HuH-7.5 (cell line): ENCODE measurements at regions not wholly inside any gene's neighbourhood (a gene's known extent, or its start where the extent isn't known, plus 50 kb on each side); places are given as distances from the start of the nearest gene placed in this dataset.

Experiments used
- DNase-seq: peaks from one replicate; pipeline ENCODE4 v3.0.0; 2011; ENCODE audit warnings: low spot score

DNA sequence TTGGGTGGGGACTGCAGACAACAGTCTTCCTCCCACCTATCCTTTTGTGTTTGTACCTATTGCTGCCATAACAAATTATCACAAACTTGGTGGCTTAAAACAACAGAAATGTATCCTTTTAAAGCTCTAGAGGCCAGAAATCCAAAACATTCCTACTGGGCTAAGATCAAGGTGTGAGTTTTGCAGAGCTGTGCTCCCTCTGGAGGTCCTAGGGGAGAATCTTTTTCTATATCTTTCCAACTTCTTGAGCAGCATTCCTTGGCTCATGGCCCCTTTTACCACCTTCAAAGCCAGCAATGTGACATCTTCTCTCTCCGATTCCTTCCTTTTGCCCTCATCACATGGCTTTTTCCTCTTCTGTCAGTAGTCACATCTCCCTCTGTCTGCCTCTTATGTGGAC, 190.6 kb downstream of the TTC8 start:
- no peak for DNase-seq

- DNase-seq: no peak
These were observed 193.0 kb downstream of the TTC8 start for GRCh38 chr14:89017417-89017816.

DNA sequence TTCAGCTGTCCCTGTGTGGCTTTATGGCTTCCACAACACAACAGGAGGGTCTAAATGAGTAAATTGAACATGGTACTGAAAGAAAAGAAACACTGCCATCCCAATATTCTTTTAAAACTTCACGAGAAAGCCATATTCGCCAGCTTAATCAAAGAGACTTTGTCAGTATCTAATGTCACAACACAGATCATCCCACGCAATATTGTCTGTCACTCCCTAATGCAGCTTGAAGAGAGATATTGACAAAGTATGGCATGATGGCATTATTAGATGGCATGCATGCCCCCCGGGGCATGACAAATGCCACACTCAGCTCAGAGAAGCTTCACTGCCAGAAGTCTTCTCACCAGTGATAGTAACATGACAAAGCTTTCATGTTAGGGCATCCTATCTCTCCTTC, 197.8 kb downstream of the TTC8 start:
- no peak for DNase-seq

DNA sequence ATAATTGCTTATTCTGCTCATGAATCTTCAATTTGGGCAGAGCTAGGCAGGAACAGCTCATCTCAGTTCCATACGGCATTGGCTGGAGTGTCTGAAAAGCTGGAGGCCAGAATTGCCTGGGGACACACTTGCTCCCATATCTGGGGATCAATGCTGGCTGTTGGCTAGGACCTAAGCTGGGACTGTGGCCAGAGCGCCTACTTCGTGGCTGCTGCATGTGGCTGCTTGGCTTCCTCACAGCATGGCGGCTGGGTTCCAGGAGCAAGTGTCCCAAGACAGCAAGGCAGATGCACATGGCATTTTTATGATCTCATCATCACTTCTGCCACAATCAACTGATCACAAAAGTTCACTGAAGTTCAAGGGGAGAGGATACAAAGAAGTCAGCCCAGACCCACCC, 200.2 kb downstream of the TTC8 start:
- no peak for DNase-seq

GRCh38 chr14:89025561-89026236, 201.2 kb downstream of the TTC8 start:
- DNase-seq: no peak

DNA sequence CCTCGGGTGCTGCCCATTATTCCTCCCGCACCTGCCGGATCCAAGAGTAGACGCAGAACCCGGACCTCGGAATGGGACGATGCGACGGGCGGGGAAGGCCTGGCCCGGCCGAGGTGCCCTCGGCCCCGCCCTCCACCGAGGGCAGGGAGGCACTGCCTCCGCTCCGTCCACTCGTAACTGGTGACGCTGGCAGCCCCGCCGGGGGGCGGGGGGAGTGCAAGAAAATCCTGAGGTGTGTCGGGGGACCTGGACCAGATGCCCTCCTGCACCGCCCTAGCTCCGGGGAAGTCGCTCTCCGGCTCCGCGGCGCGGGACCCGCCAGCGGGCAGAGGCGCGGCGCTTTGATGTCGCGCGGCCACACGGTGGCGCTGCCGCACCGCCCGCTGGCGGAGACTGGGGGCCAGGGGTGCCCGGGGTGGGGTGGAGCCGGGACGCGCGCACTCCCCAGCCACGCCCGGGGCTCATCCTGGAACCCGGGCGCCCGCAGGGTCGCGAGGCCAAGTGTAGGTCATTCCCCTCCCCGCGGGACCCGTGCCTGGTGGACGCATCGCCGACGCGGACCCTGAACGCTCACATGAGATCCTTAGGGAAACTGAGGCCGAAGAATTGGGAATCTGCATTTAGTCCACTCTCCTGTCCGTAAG, 202.8 kb downstream of the TTC8 start:
- peak; percentile 70 for DNase-seq

- DNase-seq: no peak
These were observed 204.1 kb downstream of the TTC8 start for GRCh38 chr14:89028462-89029134.

DNA sequence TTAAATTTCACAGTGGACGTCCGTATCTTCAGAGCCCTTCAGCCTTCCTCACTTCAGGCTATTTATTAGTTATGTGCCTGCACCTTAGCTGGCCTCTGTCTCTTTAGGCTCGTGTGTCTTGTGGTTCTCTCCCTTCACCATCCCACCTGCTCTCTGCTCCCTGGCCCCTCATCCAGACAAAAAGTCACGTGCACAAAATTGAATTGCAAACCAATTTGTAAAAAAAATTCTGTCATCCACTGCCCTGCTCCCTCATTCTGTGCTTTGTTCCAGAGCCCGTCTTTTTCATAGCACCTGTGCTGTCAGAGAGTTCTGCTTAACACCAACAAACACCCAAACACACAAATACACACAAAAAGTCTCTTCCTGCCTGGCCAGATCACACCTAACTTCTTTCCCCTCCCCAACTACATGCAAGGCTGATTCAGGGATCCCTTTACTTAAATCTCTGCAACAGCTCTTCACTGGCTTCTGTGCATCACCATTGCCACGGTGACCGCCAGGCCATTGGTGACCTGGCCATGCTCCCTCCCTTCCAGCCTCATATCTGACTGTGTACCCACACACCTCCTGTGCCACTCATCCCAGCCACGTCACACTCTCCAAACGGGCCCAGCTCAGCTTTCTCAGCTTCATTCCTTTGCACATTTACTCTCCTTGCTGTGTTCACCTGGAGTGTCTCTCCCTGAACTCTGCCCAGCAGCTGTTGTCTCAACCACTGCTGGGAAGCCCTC, 205.7 kb downstream of the TTC8 start:
- DNase-seq: no peak

DNA sequence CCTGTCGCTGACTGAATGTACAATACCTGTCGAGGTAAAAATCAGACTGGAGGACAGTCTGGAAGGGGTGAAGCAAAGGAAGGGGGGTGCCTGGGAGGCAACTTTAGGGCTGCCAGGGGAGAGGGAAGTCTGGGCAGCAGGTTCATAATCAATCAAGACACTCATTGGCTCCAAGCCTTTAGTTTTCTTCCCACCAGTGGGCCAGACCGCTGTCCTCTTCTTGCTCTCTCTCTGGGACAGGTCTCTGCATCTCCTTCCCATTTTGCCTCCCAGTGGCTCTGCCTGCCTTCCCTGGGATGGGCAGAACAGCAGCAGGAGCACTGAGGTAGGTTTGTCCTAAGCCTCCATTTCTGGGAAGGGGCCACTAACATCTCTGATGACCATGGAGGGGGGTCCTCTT, 206.5 kb downstream of the TTC8 start:
- no peak for DNase-seq

GRCh38 chr14:89032086-89032649, 207.7 kb downstream of the TTC8 start:
- no peak for DNase-seq

DNA sequence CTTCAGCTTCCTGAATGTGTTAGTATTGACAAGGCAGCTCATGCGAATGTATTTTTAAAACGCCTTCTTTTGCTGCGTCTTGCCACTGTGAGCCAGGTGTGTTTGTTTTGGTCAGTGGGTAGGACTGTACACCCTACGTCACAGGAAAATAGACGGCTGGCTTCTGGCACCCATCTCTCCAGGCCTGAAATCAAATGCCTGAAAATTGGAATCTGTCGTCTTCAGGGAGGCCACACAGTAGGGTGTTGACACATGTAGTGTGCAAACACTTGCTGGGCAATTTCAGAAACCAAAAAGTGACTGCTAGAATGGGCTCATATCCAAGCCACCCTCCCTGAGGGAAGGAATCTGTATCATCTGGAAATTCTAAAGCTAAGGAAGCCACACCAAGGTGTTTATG, 209.3 kb downstream of the TTC8 start:
- DNase-seq: no peak

GRCh38 chr14:89036371-89036770, 211.9 kb downstream of the TTC8 start:
- no peak for DNase-seq

DNA sequence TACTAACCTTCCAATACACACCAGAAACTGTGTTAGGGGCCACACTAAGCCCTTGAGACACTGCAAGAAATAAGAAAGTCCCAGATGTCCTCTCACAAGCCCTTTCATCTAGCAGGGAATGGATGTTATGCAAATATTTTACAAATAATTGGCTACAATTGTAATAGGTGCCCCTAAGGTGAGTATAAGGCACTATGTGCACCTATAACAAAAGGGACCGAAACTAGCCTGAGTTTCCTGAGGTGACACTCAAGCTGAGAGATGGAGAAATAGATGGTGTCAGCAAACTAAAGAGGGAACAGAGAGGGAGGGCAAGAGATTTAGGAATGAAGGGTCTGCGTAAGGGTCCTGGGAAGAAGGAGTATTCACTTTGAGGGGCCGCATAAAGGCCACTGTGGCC, 212.6 kb downstream of the TTC8 start:
- DNase-seq: no peak

- DNase-seq: no peak
These were observed 215.6 kb downstream of the TTC8 start for GRCh38 chr14:89040080-89040459.

DNA sequence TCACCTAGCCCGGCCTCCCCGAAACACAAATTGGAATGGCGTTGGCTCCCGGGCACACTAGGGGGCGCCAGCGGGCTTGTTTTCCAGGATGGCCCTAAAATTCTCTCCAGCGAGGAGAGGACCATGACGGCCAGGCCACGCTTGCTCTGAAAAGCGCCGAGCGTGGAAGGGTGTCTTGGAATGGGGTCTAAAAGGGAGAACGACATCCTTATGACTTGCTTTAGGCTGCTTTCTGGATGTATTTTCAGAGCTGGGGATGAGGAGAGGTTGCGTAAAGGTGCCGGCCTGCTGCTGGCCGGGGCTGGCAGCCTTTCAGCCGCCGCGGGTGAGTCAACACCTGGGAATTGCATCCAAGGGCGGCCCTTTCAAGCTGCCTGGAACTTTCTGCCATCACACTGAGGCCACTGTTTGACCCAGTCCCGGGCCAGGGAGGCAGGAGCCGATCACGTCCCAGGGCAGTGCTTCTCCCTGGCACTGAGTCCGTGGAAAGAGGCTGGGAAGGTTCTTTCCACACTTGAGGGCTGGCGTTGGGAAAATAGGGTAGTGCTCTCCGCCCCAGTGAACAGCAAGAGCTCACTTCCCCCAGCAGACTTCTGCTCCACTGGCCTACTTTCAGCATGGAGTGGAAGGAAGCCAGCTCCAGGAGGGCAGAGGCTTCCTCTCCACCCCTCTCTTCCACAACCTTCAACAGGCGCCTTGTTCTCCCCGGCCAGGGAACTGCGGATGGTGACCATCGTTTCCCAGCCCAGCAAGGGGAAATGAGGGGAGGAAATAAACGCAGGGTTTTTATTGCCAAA, 216.2 kb downstream of the TTC8 start:
- peak; percentile 63 for DNase-seq

DNA sequence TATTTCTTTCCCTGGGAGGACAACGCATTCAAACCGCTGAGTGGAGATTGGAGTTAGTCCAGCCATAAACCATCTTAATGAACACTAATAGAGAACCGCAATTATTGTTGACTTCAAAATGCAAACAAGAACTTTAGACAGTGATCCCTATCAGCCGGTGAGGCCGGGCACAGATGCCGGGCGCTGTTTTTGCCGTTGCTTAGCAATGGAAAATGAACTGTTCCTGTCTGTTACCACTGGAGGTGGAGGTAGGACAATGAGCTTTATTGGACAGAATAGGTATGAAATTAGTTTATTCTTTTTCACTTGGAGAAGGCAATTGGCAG, 216.8 kb downstream of the TTC8 start:
- DNase-seq: peak; percentile 40

- DNase-seq: no peak
These were observed 217.6 kb downstream of the TTC8 start for GRCh38 chr14:89042021-89042420.

GRCh38 chr14:89053303-89053702, 228.9 kb downstream of the TTC8 start:
- no peak for DNase-seq

DNA sequence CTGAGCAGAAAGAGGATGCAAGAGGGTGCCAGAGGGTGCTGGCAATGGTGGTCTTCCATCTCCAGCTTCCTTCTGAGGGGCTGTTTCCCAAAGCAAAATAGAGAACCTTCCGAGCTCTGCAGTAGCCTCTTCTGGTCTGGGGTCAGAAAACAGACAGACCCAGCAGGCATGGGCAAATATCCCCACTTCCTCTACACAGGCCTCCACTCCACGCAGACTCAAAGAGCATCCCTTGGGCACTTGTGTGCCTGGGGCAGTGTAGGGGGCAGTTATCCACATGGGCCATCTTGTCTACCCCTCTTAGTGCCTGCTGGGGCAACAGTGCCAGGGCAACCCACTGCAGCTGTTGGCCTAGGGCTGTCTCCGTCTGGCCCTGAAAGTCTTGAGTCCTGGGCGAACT, 231.9 kb downstream of the TTC8 start:
- DNase-seq: no peak

DNA sequence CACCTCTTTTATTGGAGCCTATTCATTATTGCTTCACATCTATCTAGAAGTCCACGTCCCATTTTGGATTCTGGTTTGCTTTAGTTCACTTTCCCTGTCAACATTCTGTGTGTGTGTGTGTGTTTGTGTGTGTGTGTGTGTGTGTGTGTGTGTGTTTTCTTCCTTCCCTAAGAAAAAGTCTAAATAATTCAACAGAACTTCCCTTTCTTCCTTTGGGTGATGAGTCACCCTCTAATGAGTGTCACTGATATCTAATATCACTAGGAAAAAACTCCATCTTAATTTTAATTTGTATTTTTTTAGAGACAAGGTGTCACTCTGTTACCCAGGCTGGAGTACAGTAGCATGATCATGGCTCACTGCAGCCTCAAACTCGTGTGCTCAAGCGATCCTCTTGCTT, 234.2 kb downstream of the TTC8 start:
- DNase-seq: no peak

DNA sequence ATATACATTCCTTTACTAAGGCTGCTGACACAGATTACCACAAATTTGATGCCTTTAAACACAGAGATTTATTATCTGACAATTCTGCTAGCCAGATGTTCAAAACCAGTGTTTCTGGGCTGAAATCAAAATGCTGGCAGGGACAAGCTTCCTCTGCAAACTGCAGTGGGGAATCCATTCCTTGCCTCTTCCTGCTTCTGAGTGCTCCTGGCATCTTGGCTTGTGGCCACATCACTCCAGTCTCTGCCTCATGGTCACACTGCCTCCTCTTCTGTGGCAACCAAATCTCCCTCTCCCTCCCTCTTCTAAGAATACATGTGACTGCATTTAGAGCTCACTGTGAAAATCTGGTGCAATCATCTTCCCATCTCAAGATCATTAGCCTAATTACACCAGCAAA, 235.7 kb downstream of the TTC8 start:
- DNase-seq: no peak

DNA sequence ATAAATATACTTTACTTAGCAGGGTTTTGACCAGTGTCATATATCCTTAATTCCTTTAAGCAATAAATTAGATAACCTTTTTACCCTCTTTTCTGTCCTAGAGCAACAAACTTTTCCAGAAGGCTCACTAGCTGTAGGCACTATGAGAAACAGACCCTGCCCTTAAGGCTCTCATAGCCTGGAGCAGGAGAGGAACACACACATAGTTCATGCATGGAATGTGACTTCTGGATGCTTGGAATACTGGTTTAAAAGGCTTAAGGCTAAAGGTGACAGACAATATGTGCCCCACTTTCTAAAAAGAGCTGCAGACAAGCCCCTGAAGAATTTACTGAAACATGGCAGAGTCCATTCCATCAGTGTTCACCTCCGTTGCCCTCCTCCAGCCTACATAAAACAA, 237.2 kb downstream of the TTC8 start:
- DNase-seq: no peak
